GM13977 (cell line): ENCODE measurements at regions not wholly inside any gene's neighbourhood (a gene's known extent, or its start where the extent isn't known, plus 50 kb on each side); places are given as distances from the start of the nearest gene placed in this dataset.

Experiments used
- DNase-seq: peaks from one replicate; pipeline ENCODE4 v3.0.0; 2012; ENCODE audit warnings: low spot score
- in situ Hi-C: fragments of 300-500 bp; cut with MboI; formaldehyde crosslinking; loops from one replicate; pipeline ENCODE4 v1.12.0; 2022; ENCODE audit warnings: low sequenced_read_pairs, low pct_unique_long_range_greater_than_20kb, mixed read lengths, inconsistent platforms; ENCODE audit not compliant: unreplicated experiment
- TF ChIP-seq, protein P1 (sequence below): IDR thresholded peaks from 2 replicates; pipeline ENCODE4 v1.5.1; 2012; ENCODE audit warnings: mild to moderate bottlenecking, control low read depth; ENCODE audit not compliant: insufficient read depth; ENCODE audit errors: extremely low read depth, missing control alignments

DNA sequence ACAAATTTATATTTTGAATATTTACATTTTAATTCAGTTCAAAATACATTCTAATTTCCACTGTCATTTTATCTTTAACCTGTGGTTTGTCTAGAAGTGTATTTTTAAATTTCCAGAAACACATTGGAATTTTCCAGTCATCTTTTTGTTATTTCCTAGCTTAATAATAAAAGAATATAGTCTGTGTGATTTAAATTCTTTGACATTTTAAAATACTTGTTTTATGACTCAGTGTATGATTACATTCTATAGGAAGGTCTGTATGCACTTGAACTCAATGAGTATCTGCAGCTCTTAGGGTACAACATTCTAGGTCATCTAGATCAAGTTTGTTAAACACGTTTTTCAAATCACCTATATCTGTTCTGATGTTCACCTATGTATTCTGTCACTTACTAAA, 88.3 kb upstream of the MBOAT2 start:
- no peak for DNase-seq
- TF ChIP-seq, protein P1, sequence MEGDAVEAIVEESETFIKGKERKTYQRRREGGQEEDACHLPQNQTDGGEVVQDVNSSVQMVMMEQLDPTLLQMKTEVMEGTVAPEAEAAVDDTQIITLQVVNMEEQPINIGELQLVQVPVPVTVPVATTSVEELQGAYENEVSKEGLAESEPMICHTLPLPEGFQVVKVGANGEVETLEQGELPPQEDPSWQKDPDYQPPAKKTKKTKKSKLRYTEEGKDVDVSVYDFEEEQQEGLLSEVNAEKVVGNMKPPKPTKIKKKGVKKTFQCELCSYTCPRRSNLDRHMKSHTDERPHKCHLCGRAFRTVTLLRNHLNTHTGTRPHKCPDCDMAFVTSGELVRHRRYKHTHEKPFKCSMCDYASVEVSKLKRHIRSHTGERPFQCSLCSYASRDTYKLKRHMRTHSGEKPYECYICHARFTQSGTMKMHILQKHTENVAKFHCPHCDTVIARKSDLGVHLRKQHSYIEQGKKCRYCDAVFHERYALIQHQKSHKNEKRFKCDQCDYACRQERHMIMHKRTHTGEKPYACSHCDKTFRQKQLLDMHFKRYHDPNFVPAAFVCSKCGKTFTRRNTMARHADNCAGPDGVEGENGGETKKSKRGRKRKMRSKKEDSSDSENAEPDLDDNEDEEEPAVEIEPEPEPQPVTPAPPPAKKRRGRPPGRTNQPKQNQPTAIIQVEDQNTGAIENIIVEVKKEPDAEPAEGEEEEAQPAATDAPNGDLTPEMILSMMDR = no peak
- in situ Hi-C loops = no loop called here

DNA sequence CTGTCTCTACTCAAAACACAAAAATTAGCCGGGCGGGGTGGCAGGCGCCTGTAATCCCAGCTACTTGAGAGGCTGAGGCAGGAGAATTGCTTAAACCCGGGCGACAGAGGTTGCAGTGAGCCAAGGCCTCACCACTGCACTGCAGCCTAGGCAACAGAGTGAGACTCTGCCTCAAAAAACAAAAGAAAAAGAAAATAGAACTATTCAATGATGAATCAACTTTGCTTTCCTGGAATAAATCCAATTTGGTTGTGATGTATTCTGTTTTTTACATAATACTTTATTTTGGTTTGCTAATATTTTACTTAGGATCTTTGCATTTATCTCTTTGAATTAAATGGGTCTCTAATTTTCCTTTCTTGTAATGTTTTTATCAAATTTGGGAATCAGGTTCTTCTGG, 86.3 kb upstream of the MBOAT2 start:
- TF ChIP-seq, protein P1 = no peak
- DNase-seq = no peak

DNA sequence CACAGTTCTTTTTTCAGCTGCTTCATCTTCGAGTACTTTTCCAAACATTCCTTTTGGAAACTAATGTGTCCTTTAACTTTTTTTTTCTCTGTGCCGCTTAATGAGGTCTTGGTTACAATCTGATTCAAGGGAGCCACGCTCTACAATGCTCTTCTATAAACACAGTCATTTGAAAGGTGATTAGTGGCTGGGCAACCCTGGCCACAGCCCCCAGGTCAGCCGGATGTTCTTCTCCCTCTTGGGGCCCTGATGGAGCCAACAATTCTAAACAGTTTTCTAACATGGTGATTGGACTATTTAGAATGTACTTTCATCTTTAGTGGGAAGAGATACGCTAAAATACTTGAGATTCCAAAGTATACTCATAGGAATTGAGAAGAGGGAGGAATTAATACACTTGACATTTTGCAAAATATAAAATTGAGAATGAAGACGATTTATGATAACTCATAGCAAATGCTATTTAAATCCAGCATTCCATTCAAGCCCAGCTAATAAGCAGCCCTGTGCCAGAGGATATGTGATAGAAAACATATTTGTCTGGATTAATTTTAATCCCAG, 83.7 kb upstream of the MBOAT2 start:
- TF ChIP-seq, protein P1 = no peak
- in situ Hi-C loops = no loop called here
- DNase-seq = no peak

More for the DNA sequence above, 86.3 kb upstream of the MBOAT2 start:
- in situ Hi-C loops = no loop called here

DNA sequence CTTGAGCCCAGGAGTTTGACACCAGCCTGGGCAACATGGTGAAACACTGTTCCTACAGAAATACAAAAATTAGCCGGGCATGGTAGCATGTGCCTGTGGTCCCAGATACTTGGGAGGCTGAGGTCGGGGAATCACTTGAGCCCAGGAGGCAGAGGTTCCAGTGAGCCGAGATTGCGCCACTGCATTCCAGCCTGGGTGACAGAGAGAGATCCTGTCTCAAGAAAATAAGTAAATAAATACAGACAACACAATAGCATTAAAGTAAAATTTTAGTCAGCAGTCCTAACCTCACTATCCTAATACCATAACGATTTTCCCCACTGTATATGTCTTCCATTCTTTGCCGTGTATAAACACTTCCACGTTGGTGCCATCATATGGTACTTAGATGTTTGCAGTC, 83.0 kb upstream of the MBOAT2 start:
- in situ Hi-C loops = no loop called here
- DNase-seq = no peak
- TF ChIP-seq, protein P1 = no peak

DNA sequence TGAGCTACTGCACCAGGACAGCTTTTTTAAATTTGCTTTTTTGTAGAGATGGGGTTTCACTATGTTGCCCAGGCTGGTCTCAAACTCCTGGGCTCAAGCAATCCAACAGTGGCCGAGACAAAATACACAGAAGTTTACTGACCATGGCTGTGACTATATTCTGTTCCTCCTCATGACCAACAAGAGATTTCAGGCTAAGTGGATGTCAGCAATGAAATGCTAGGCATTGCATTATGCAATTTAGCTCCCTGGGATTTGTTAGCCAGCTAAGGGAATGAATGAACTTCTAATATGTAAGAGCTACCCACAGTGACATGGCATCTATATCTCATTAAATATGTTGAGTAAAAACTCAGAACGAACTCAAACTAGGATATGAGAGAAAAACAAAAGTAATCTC, 81.9 kb upstream of the MBOAT2 start:
- in situ Hi-C loops = no loop called here
- no peak for DNase-seq
- TF ChIP-seq, protein P1 = no peak

DNA sequence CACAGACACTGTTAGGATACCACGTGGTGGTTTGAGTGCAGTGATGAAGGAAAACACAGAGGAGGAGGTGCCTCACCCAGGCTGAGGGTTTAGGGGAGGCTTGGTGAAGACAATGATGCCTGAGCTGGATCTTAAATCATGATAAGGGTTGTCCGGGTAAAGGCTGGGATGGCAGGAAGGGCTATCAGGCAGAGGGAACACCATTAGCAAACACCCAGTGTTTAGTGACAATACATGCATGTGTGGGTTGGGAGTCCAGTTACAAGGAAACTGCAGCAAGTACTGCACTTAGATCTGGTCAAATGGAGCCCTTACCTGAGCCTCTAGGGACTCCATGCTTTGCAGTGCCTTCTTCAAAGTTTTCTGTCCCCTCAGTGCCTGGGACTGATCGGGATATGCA, 79.8 kb upstream of the MBOAT2 start:
- TF ChIP-seq, protein P1 = no peak
- no peak for DNase-seq
- in situ Hi-C loops = no loop called here

DNA sequence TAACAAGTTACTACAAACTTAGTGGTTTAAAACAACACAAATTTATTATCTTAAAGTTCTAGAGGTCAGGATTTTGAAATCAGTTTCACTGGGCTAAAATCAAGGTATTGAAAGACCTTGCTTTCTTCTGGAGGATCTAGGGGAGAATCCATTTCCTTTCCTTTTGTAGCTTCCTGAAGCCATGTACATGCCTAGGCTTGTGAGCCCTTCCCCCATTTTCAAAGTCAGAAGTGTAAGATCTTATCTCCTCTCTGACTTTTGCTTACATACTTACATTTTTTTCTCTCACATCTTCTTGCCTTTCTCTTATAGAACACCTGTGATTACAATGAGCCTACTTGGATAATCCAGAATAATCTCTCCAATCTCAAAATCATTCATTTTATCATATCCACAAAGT, 78.7 kb upstream of the MBOAT2 start:
- TF ChIP-seq, protein P1 = no peak
- in situ Hi-C loops = no loop called here

More for the DNA sequence above, 78.7 kb upstream of the MBOAT2 start:
- no peak for DNase-seq
